ENCODE measurements at regions not wholly inside any gene's neighbourhood (a gene's known extent, or its start where the extent isn't known, plus 50 kb on each side); places are given as distances from the start of the nearest gene placed in this dataset.

GRCh38 chr14:25933731-25934130, 664.1 kb downstream of the NOVA1 start:
- FAIRE-seq: no peak
- TF ChIP-seq MYC (IDR thresholded peaks at IDR 0.05; ENCODE audit: low read depth, low read length) (no peak), MAX (IDR thresholded peaks at IDR 0.05; ENCODE audit: insufficient read depth, insufficient read length) (no peak), POLR2AphosphoS5 (IDR thresholded peaks at IDR 0.05; ENCODE audit: insufficient read depth, low read depth, low read length) (no peak), FOS (IDR thresholded peaks at IDR 0.05; ENCODE audit: borderline replicate concordance, insufficient read depth, low read length) (no peak), POLR2A (IDR thresholded peaks at IDR 0.05; ENCODE audit: low read depth, low read length) (no peak)

GRCh38 chr14:25929881-25930615, 667.8 kb downstream of the NOVA1 start:
- Histone ChIP-seq H2AFZ (ENCODE audit: low read depth, low read length) (no peak overlapping the region), H3K4me2 (ENCODE audit: insufficient read depth, low read length) (no peak overlapping the region), H3K9me1 (replicated peaks; ENCODE audit: control insufficient read depth, extremely low read depth, insufficient read depth, low read length) (no peaks in the 10 kb centered on the region), H3K9me3 (replicated peaks; ENCODE audit: control insufficient read depth, insufficient read depth, low read length) (no peaks in the 10 kb centered on the region), H3K79me2 (ENCODE audit: control insufficient read depth, insufficient read depth, low read length) (no peaks in the 10 kb centered on the region), H4K20me1 (replicated peaks; ENCODE audit: control insufficient read depth, extremely low read depth, insufficient read depth, low read length) (no peaks in the 10 kb centered on the region), H3K9ac (replicated peaks; ENCODE audit: extremely low read depth, insufficient read depth, low read length) (no peak overlapping the region), H3K4me3 (replicated peaks in 1 of 3; ENCODE audit: insufficient read depth in 1 of 3, low read depth in 1 of 3, low read length in 3 of 3) (no peak overlapping the region), H3K27ac (ENCODE audit: insufficient read depth, low read depth, low read length) (no peak overlapping the region), H3K27me3 (ENCODE audit: control insufficient read depth in 2 of 2, insufficient read depth in 2 of 2, low read length in 2 of 2) (no peaks in the 10 kb centered on the region), H3K36me3 (ENCODE audit: control insufficient read depth in 2 of 2, extremely low read depth in 1 of 2, insufficient read depth in 2 of 2, low read length in 2 of 2) (no peaks in the 10 kb centered on the region), H3K4me1 (ENCODE audit: control insufficient read depth, extremely low read depth, insufficient read depth, low read length) (no peaks in the 10 kb centered on the region)
- FAIRE-seq: no peak
- no TSS peak for BruUV-seq (replicated peaks)
- dilution Hi-C loops (cut with MboI; ENCODE audit: extremely low pct_ligation_motif_present, low sequenced_read_pairs) (no loop called here), intact Hi-C loops (cut with micrococcal nuclease) (no loop called here)
- ChIA-PET POLR2A (no interaction called here), CTCF (no interaction called here)
- DNase-seq (ENCODE audit: low read depth, low spot score): no peak
- TF ChIP-seq CTCF (IDR thresholded peaks at IDR 0.05; ENCODE audit: extremely low read depth in 1 of 2, insufficient read depth in 1 of 2, low read depth in 1 of 2, low read length in 2 of 2) (no peak), EZH2 (IDR thresholded peaks at IDR 0.05; ENCODE audit: borderline replicate concordance, low read depth, low read length, severe bottlenecking) (no peak)

More at GRCh38 chr14:25933731-25934130, 664.1 kb downstream of the NOVA1 start:
- no peaks in the 10 kb centered on the region for H3K9me3 ChIP-seq (replicated peaks; ENCODE audit: control insufficient read depth, insufficient read depth, low read length)
- H3K4me1 ChIP-seq (ENCODE audit: control insufficient read depth, extremely low read depth, insufficient read depth, low read length): no peaks in the 10 kb centered on the region
- no peak overlapping the region for H3K9ac ChIP-seq (replicated peaks; ENCODE audit: extremely low read depth, insufficient read depth, low read length)
- DNase-seq (ENCODE audit: low read depth, low spot score): no peak
- intact Hi-C loops (cut with micrococcal nuclease) (no loop called here), dilution Hi-C loops (cut with MboI; ENCODE audit: extremely low pct_ligation_motif_present, low sequenced_read_pairs) (no loop called here)
- BruUV-seq (replicated peaks): no TSS peak
- H4K20me1 ChIP-seq (replicated peaks; ENCODE audit: control insufficient read depth, extremely low read depth, insufficient read depth, low read length): no peaks in the 10 kb centered on the region
- H3K9me1 ChIP-seq (replicated peaks; ENCODE audit: control insufficient read depth, extremely low read depth, insufficient read depth, low read length): no peaks in the 10 kb centered on the region
- POLR2A ChIA-PET: no interaction called here
- no peaks in the 10 kb centered on the region for H3K27me3 ChIP-seq (ENCODE audit: control insufficient read depth in 2 of 2, insufficient read depth in 2 of 2, low read length in 2 of 2)
- H3K27ac ChIP-seq (ENCODE audit: insufficient read depth, low read depth, low read length): no peak overlapping the region
- CTCF ChIA-PET: no interaction called here
- no peaks in the 10 kb centered on the region for H3K36me3 ChIP-seq (ENCODE audit: control insufficient read depth in 2 of 2, extremely low read depth in 1 of 2, insufficient read depth in 2 of 2, low read length in 2 of 2)
- H3K4me2 ChIP-seq (ENCODE audit: insufficient read depth, low read length): no peak overlapping the region
- no peak overlapping the region for H3K4me3 ChIP-seq (replicated peaks in 1 of 3; ENCODE audit: insufficient read depth in 1 of 3, low read depth in 1 of 3, low read length in 3 of 3)
- H3K79me2 ChIP-seq (ENCODE audit: control insufficient read depth, insufficient read depth, low read length): no peaks in the 10 kb centered on the region
- no peak overlapping the region for H2AFZ ChIP-seq (ENCODE audit: low read depth, low read length)
